ENCODE measurements at regions not wholly inside any gene's neighbourhood (a gene's known extent, or its start where the extent isn't known, plus 50 kb on each side); places are given as distances from the start of the nearest gene placed in this dataset.

DNA sequence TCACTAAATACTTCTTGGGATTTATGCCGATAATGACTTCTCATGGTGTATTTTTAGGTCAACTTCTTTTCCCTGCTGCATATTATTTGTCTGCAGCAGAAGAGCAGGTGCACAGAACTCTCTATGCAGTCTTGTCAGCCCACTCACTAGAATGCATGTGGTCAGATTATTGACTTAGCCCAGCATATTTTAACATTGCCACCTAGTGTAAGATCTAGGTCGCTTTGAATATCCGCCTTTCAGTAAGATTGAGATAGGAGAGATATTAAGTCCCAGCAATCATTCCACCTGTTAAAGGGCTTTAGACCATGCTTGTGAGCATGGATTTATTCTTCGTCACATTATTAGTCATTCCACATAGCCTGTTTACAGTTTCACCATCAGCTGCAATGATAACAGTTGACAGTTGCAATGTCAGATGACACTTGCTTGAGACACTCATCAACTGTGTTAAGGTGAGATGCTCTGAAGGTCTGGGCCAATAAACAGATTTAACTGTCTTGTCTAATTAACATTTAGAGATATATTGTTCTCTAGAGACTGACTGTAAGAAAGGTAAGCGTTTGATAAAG, 491.7 kb downstream of the ARL4A start:
- H3K4me3 ChIP-seq (ENCODE audit: low read depth, low read length): no peak overlapping the region
- TF ChIP-seq, protein P1, sequence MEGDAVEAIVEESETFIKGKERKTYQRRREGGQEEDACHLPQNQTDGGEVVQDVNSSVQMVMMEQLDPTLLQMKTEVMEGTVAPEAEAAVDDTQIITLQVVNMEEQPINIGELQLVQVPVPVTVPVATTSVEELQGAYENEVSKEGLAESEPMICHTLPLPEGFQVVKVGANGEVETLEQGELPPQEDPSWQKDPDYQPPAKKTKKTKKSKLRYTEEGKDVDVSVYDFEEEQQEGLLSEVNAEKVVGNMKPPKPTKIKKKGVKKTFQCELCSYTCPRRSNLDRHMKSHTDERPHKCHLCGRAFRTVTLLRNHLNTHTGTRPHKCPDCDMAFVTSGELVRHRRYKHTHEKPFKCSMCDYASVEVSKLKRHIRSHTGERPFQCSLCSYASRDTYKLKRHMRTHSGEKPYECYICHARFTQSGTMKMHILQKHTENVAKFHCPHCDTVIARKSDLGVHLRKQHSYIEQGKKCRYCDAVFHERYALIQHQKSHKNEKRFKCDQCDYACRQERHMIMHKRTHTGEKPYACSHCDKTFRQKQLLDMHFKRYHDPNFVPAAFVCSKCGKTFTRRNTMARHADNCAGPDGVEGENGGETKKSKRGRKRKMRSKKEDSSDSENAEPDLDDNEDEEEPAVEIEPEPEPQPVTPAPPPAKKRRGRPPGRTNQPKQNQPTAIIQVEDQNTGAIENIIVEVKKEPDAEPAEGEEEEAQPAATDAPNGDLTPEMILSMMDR (IDR thresholded peaks at IDR 0.05; ENCODE audit: insufficient read depth, low read length): no peak

DNA sequence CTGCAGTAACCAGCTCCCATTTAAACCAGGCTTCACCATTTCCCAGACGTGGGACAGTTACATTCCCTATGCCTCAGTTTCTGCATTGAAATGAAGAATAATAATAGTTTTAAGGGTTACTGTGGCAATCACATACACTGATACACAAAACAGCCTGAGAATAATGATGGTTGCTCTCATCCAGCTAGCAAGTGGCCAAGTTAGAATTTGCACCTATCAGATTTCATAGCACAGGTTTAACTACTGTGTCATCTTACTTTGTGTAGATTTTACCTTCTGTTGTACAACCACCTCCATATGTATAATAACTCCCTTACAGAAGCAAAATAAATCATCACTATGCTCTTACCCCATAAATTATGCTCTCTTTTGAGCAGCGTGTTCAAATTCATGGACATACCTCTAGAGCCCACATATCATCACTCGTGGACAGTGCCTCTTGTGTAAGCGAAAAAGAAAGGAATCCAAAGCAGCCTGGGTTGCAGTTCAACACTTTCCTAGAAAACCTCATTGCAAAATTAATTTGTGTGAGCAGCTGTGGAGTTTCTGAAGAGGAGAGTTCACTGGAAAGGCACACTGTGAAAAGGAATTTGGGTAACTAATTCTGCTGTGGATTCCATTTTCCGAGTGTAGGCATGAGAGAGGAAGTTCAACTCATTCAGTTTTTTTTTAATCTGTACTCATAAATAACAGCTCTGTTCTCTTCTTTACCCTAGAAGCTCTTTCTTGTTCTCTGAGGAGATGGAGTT, 492.5 kb downstream of the ARL4A start:
- no peak overlapping the region for H3K4me3 ChIP-seq (ENCODE audit: low read depth, low read length)
- TF ChIP-seq, protein P1 (IDR thresholded peaks at IDR 0.05; ENCODE audit: insufficient read depth, low read length): no peak
- peak; percentile 16 for DNase-seq (ENCODE audit: low read depth)

More for the DNA sequence above, 491.7 kb downstream of the ARL4A start:
- DNase-seq (ENCODE audit: low read depth): peak; percentile 13

DNA sequence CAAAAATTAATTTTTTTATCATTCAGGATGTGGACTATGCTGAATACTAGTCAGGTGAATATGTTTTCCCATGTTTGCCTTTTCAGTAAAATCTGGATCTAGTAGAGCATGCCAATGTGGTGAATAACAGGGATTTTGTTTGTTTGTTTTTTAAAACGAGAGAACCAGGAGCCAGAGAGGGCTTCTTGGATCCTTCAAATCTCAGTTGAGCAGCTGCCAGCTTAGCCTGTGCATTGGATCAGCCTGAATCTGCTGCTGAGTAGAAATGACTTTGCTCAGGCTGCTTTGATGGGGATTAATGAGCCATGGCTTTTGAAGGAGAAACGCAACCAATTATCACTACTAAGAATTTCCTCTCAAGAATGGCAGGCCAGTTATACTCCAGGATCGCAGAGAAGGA, 493.8 kb downstream of the ARL4A start:
- H3K4me3 ChIP-seq (ENCODE audit: low read depth, low read length): no peak overlapping the region
- peak; percentile 24 for DNase-seq (ENCODE audit: low read depth)
- TF ChIP-seq, protein P1 (IDR thresholded peaks at IDR 0.05; ENCODE audit: insufficient read depth, low read length): no peak

DNA sequence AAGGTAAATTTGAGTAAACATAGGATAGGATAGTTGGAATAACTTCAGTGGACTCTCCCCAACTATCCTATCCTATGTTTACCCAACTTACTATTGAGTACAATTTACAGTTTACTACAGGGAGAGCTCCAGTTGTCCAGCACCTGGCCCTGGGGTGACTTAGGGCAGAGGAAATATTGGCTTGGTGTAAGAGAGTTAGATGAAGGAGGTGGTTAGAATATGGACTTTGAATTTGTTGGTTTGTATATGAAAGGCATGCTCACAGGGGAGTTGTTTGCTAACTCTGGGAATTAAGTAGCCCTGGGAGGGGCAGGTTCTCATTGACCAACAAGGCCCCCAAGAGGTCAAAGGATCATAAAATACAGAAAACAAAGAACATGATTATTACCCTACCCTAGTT, 497.7 kb downstream of the ARL4A start:
- no peak for DNase-seq (ENCODE audit: low read depth)
- TF ChIP-seq, protein P1 (IDR thresholded peaks at IDR 0.05; ENCODE audit: insufficient read depth, low read length): no peak
- no peak overlapping the region for H3K4me3 ChIP-seq (ENCODE audit: low read depth, low read length)

DNA sequence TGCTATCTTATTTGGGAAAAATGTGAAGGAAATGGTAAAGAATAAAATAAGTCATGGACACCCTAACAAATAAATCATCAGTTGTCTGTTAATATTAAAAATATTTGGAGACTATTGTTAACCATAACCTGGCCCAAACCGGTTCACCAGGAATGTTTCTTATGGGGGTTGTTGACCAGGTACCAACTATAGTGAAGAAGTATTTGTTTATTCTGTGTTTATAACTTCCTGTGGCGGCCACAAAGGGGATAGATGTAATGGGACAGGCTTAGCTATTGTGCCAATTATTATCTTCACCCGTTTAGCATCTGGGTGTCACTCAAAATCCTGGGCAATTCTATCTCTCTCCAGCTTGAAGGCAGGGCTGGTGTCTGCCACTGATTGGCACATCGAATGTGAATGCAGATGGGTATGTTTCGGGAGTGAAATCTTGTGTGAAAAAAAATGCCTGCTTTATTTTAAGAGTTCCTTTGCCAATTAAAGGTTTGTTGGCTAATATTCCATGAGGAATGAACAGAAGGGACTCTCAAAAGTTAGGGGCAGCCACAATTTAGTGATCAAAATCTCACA, 500.9 kb downstream of the ARL4A start:
- no peak overlapping the region for H3K4me3 ChIP-seq (ENCODE audit: low read depth, low read length)
- DNase-seq (ENCODE audit: low read depth): no peak
- TF ChIP-seq, protein P1 (IDR thresholded peaks at IDR 0.05; ENCODE audit: insufficient read depth, low read length): no peak

DNA sequence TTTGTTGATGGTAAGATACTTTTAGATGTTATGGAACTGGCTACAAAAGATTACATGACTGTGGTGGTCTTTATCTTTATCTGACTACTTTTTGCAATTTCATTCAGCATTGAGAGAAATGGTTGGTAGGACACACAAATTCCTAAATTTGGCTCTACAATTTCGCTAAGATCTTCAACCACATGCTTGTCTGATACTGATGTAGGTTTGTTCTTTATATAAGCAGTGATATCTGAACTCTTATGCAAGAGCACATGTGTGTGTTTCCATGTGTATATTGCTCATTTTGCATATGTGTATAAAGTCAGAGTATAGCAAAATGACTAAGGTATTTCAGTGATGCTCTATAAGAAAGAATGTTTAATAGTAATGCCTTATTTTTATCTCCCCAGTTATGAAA, 501.5 kb downstream of the ARL4A start:
- no peak for DNase-seq (ENCODE audit: low read depth)
- TF ChIP-seq, protein P1 (IDR thresholded peaks at IDR 0.05; ENCODE audit: insufficient read depth, low read length): no peak
- H3K4me3 ChIP-seq (ENCODE audit: low read depth, low read length): no peak overlapping the region
